Fibroblast of lung (primary cell): ENCODE measurements at regions not wholly inside any gene's neighbourhood (a gene's known extent, or its start where the extent isn't known, plus 50 kb on each side); places are given as distances from the start of the nearest gene placed in this dataset.

Experiments used
- DNase-seq, 2 donors: peaks; one replicate each; pipeline versions ENCODE4 v3.0.0 to v3.0.0-alpha.2; 2010; ENCODE audit warnings: low read depth in 2 of 2
- H2AFZ ChIP-seq: 2 replicates; pipeline ENCODE4 v1.5.1; 2012; ENCODE audit warnings: low read length, control low read depth, inconsistent platforms
- H3K27ac ChIP-seq: 2 replicates; pipeline ENCODE4 v1.5.1; 2011; ENCODE audit warnings: low read length, control low read depth; ENCODE audit not compliant: insufficient read depth
- H3K27me3 ChIP-seq: 2 replicates; pipeline ENCODE4 v1.5.1; 2011; ENCODE audit warnings: mild to moderate bottlenecking, low read length; ENCODE audit not compliant: control insufficient read depth, insufficient read depth
- H3K36me3 ChIP-seq: 2 replicates; pipeline ENCODE4 v1.5.1; 2011; ENCODE audit warnings: low read length; ENCODE audit not compliant: control insufficient read depth, insufficient read depth
- H3K4me1 ChIP-seq: 2 replicates; pipeline ENCODE4 v1.5.1; 2011; ENCODE audit warnings: low read length; ENCODE audit not compliant: control insufficient read depth, insufficient read depth; ENCODE audit errors: extremely low read depth
- H3K4me2 ChIP-seq: 2 replicates; pipeline ENCODE4 v1.5.1; 2011; ENCODE audit warnings: low read length, control low read depth; ENCODE audit not compliant: insufficient read depth; ENCODE audit errors: extremely low read depth
- H3K4me3 ChIP-seq, 4 experiments: fragments of 200-600 bp in 1 of 4; sonication (generic) in 1 of 4; replicated peaks in 1 of 4; 2 replicates each; pipeline ENCODE4 v1.5.1; 2011 to 2016; ENCODE audit warnings: low read length in 4 of 4, low read depth in 3 of 4, mild to moderate bottlenecking in 3 of 4, control low read depth in 2 of 4, inconsistent platforms in 1 of 4, mixed read lengths in 1 of 4; ENCODE audit not compliant: insufficient read depth in 1 of 4; ENCODE audit errors: control extremely low read depth in 1 of 4
- H3K79me2 ChIP-seq: 2 replicates; pipeline ENCODE4 v1.5.1; 2012; ENCODE audit warnings: mild to moderate bottlenecking, low read length, inconsistent platforms; ENCODE audit not compliant: control insufficient read depth, insufficient read depth
- H3K9ac ChIP-seq: 2 replicates; pipeline ENCODE4 v1.5.1; 2011; ENCODE audit warnings: mild to moderate bottlenecking, low read length, control low read depth; ENCODE audit not compliant: insufficient read depth
- H3K9me3 ChIP-seq: 2 replicates; pipeline ENCODE4 v1.5.1; 2012; ENCODE audit warnings: low read depth, low read length; ENCODE audit not compliant: control insufficient read depth, insufficient read depth
- H4K20me1 ChIP-seq: 2 replicates; pipeline ENCODE4 v1.5.1; 2011; ENCODE audit warnings: low read length; ENCODE audit not compliant: control insufficient read depth, insufficient read depth; ENCODE audit errors: extremely low read depth
- EZH2 ChIP-seq: IDR thresholded peaks from 2 replicates; pipeline ENCODE4 v1.5.1; 2012; ENCODE audit warnings: low read length, control low read depth, mild to moderate bottlenecking; ENCODE audit errors: missing control alignments
- TF ChIP-seq, protein P1 (sequence below), 2 donors: IDR thresholded peaks in 1 of 2; conservative IDR thresholded peaks in 1 of 2; 1 replicate in 1 of 2; 2 replicates in 1 of 2; pipeline ENCODE4 v1.5.1; 2011 to 2012; ENCODE audit warnings: low read length in 2 of 2, control low read depth in 1 of 2, inconsistent platforms in 1 of 2, low read depth in 1 of 2, mild to moderate bottlenecking in 1 of 2

DNA sequence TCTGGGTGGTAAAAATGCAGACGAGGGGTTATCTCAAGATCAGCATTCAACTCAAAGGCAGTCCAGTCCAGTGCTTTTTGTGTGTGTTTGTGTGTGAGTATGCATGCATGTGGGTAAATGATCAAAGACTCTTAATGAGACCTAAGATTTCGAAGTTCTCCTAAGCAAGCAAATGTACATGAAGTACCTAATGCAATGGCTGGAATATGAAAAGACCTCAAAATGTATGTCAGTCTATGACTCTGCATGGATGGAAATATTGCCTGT lies 151.0 kb upstream of the L3MBTL4 start:
- TF ChIP-seq, protein P1, sequence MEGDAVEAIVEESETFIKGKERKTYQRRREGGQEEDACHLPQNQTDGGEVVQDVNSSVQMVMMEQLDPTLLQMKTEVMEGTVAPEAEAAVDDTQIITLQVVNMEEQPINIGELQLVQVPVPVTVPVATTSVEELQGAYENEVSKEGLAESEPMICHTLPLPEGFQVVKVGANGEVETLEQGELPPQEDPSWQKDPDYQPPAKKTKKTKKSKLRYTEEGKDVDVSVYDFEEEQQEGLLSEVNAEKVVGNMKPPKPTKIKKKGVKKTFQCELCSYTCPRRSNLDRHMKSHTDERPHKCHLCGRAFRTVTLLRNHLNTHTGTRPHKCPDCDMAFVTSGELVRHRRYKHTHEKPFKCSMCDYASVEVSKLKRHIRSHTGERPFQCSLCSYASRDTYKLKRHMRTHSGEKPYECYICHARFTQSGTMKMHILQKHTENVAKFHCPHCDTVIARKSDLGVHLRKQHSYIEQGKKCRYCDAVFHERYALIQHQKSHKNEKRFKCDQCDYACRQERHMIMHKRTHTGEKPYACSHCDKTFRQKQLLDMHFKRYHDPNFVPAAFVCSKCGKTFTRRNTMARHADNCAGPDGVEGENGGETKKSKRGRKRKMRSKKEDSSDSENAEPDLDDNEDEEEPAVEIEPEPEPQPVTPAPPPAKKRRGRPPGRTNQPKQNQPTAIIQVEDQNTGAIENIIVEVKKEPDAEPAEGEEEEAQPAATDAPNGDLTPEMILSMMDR (conservative IDR thresholded peaks at IDR 0.05 in 1 of 2, IDR thresholded peaks at IDR 0.05 in 1 of 2; ENCODE audit: low read depth in 1 of 2, low read length in 2 of 2): no peak
- no peak for TF ChIP-seq EZH2
- Histone ChIP-seq H3K36me3 (no peaks in the 10 kb centered on the region), H4K20me1 (no peaks in the 10 kb centered on the region), H3K27ac (no peak overlapping the region), H3K9ac (no peak overlapping the region), H3K4me3 (no peak overlapping the region), H3K4me1 (no peaks in the 10 kb centered on the region), H3K4me2 (no peak overlapping the region), H3K9me3 (no peaks in the 10 kb centered on the region), H2AFZ (no peak overlapping the region), H3K27me3 (no peaks in the 10 kb centered on the region), H3K79me2 (no peaks in the 10 kb centered on the region)
- no peak for DNase-seq

DNA sequence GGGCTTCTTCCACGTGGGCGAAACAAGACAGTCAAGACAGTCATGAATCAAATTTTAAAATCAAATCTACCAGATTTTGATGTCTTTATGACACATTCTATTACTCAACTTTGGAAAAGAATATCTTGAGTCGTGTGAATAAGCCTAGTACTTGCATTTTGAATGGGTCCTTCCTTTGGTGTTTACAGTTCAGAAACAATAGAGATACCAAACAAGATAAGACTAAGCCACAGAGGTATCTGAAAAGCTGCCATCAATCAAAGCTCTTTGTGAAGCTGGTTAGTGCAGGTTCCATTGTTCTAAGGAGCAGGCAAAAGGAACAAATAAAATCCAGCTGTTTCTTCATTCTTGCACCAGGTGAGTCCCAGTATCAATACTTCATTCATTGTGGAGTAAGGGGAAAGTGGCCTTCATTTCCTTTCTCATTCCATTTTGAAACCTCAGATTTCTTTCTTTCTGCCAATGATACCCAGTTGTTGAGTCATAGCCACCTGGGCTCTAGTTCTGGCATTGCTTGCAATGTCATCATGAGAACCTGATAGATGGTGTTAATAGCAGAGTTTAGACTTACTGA lies 151.7 kb upstream of the L3MBTL4 start:
- Histone ChIP-seq H4K20me1 (no peaks in the 10 kb centered on the region), H2AFZ (no peak overlapping the region), H3K4me3 (no peak overlapping the region), H3K4me1 (no peaks in the 10 kb centered on the region), H3K9ac (no peak overlapping the region), H3K27ac (no peak overlapping the region), H3K36me3 (no peaks in the 10 kb centered on the region), H3K79me2 (no peaks in the 10 kb centered on the region), H3K27me3 (no peaks in the 10 kb centered on the region), H3K4me2 (no peak overlapping the region), H3K9me3 (no peaks in the 10 kb centered on the region)
- no peak for TF ChIP-seq EZH2
- TF ChIP-seq, protein P1 (conservative IDR thresholded peaks at IDR 0.05 in 1 of 2, IDR thresholded peaks at IDR 0.05 in 1 of 2; ENCODE audit: low read depth in 1 of 2, low read length in 2 of 2): no peak
- no peak for DNase-seq

DNA sequence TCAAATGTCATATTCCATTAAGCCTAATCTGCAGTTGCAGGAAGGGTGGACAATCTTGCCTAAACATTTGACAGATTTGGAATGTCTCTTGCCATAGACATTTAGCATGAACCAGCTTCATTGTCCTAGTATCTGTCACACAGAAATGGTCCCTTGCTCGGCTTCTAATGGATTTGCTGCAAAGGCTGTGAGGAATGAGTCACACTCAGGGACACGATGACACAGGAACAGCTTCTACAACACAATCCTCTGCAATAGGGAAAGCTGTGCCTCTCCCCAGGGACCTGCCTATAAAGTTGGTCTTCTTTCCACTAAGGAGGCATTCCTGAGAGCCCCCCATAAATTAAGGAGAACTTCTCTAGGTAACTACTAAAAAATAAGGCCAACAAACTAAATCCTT lies 155.1 kb upstream of the L3MBTL4 start:
- Histone ChIP-seq H3K4me2 (no peak overlapping the region), H4K20me1 (no peaks in the 10 kb centered on the region), H3K4me1 (no peaks in the 10 kb centered on the region), H3K79me2 (no peaks in the 10 kb centered on the region), H3K9me3 (no peaks in the 10 kb centered on the region), H3K36me3 (no peaks in the 10 kb centered on the region), H3K9ac (no peak overlapping the region), H3K4me3 (no peak overlapping the region), H2AFZ (no peak overlapping the region), H3K27ac (no peak overlapping the region), H3K27me3 (no peaks in the 10 kb centered on the region)
- no peak for DNase-seq
- TF ChIP-seq EZH2: no peak
- TF ChIP-seq, protein P1 (conservative IDR thresholded peaks at IDR 0.05 in 1 of 2, IDR thresholded peaks at IDR 0.05 in 1 of 2; ENCODE audit: low read depth in 1 of 2, low read length in 2 of 2): no peak
